Right renal cortex interstitium (tissue), 3 donors: ENCODE measurements at regions not wholly inside any gene's neighbourhood (a gene's known extent, or its start where the extent isn't known, plus 50 kb on each side); places are given as distances from the start of the nearest gene placed in this dataset.

Experiments used
- DNase-seq, 3 donors: peaks; one replicate each; pipeline ENCODE4 v3.0.0-alpha.2; 2013; ENCODE audit warnings: low read depth in 3 of 3, low spot score in 2 of 3

DNA sequence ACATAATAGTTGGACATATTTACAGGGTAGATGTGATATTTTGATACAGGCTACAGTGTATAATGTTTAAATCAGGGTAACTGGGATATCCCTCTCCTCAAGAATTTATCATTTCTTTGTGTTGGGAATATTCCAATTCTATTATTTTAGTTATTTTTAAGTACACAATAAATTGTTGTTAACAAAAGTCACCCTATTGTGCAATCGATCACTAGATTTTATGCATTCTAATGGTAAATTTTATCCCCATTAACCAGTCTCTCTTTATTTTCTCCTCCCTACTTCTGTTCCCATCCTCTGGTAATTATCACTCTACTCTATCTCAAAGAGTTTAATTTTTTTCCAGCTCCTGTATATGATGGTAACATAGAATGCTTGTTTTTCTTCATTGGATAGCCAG is 1631.9 kb upstream of the PABPC4L start:
- DNase-seq, result no peak

DNA sequence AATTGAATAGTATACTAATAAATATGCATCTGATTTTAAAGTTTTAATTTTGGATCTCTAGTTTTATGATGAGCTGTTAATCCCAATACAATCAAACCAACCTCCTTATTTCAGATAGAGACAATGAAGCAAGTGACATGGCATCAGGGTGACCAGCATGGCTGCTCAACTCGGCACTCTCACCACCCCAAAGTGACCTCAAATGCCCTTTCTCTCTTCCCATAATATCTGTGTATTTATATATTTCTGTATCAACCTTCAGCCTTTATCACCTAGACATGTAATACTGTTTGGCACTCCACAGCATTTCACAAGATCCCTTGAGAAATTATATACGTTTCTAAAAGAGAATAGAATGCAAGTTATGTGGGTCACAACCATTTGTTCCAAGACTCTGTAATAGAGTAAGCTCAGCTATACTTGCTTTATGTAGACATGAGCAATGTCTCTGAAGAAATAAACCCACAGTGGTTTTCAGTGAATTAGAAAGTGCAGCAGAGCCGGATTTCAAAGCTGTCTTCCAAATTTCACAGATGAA is 1623.2 kb upstream of the PABPC4L start:
- no peak for DNase-seq

GRCh38 chr4:135804785-135805184 is 1603.2 kb upstream of the PABPC4L start:
- no peak for DNase-seq

GRCh38 chr4:135777361-135777760 is 1575.8 kb upstream of the PABPC4L start:
- DNase-seq, result no peak

- no peak for DNase-seq
Measured at GRCh38 chr4:135775909-135776308, 1574.3 kb upstream of the PABPC4L start.

- DNase-seq, result no peak
Measured at GRCh38 chr4:135770505-135770904, 1568.9 kb upstream of the PABPC4L start.

GRCh38 chr4:135744928-135745327 is 1543.3 kb upstream of the PABPC4L start:
- DNase-seq, result no peak

GRCh38 chr4:135741583-135741982 is 1540.0 kb upstream of the PABPC4L start:
- no peak for DNase-seq

DNA sequence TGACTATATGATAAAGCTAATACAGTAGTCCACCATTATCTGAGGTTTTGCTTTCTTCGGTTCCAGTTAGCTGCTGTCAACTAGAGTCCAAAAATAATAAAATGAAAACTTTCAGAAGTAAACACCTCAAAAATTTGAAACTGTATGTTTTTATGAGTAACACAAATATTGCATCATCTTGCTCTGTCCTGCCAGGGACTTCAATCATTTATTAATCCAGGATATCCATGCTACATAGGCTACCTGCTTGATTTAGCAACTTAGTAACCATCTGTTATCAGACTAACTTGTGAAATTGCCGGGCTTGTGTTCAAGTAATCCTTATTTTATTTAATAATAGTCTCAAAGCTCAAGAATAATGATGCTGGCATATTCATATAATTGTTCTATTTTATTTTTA is 1537.8 kb upstream of the PABPC4L start:
- DNase-seq, result no peak

DNA sequence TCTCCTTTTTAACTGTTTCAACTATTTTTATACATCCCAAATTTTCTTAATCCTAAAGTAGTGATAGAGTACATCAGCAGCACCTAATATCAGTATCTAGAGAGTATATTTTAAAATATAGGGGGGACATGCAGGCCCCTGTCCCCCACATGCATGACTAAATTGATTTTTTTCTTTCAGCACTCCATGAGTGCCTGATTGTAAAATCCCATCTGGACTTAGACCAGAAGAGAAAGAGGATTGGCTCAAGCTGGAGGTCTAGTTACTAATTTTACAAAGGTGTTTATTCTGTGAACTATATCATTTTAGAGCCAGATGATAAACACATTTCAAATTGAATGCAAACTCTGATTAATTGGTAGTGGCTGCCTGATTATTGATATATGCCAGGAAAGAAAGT is 1533.9 kb upstream of the PABPC4L start:
- DNase-seq, result no peak

DNA sequence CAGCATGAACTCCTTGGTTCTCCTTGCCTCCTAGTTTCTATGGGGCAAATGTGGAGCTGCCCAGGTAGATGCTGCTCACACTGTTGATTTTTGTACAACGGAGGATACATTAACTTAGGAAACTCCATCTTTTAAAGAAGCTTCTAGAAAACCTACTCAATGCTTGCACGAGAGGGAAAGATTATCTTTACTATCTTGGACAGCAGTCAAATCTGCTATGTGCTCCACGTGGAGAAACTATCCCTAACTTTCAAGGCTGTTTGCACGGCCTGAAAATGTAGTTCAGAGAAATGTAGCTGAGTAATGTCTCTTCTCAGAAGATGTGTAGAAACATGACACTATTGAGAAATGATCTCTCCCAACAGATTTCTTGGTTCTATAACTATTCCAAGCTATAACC is 1530.9 kb upstream of the PABPC4L start:
- DNase-seq, result no peak

- no peak for DNase-seq
Measured at GRCh38 chr4:135731682-135732081, 1530.1 kb upstream of the PABPC4L start.

GRCh38 chr4:135724421-135724820 is 1522.8 kb upstream of the PABPC4L start:
- no peak for DNase-seq

GRCh38 chr4:135718019-135718418 is 1516.4 kb upstream of the PABPC4L start:
- DNase-seq, result no peak

DNA sequence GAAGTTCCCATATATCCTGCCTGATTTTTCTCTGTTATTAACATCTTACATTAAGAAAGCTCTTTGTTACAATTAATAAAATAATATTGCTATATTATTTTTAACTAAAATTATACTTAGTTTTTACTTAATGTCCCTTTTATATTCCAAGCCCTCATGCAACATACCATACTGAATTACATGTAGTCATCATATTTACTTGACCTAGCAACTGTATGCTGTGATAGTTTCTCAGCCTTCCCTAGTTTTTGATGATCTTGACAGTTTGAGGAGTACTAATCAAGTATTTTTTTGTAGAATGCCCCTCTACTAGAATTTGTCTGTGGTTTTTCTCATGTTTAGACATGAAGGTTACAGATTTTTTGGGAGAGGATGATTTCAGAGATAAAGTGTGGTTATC is 1503.8 kb upstream of the PABPC4L start:
- DNase-seq, result no peak

DNA sequence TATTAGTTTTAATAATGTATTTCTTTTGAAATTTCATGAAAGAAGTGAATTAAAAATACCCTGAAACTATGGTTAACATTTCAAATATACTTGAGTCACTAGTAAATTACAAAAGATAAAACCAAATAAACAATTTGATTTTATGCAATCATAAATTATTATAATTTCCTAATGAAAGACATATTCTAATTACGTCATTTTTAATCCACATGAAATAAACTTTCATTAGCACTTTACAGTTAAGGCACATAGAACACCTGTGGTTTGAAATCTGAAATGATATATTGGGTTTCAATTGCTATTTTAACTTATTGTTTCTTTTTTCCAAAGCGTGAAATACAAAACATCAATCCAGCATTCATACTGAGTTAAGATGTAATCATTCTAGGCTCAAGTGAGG is 1492.5 kb upstream of the PABPC4L start:
- DNase-seq, result no peak

GRCh38 chr4:135684001-135684400 is 1482.4 kb upstream of the PABPC4L start:
- no peak for DNase-seq

DNA sequence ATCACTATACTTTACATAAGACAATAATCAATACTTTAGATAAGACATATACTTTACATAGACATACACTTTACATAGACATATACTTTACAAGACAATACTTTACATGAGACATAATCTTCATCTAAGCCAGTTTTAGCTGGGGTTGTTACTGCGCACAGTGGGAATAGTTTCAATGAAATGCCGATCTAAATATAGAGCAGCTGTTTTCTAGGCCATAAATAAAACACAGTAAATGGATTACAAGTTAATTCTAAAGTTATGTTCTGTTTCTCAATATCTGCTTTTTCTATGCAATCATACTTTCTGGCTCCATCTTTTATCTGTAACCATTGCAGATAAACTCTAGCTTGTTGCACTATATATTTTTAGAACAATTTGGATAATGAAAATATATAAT is 1470.6 kb upstream of the PABPC4L start:
- DNase-seq, result no peak

DNA sequence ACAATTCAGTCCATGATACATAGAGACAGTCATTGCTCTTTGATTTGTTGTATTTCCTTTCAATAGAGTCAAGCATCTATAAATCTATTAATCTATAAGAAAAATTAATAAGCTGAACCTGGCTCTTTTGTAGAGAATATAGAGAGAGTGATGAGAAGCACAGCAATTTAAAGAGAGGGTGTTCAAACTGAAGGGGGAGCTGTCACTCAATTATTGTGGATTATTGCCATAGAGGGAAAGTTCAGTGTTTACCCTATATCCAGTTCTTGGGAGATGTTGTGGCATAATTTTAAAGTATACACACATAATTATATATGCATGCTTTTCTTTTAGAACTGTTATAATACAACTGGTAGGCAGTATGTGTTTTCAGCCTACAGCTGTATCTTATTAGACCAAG is 1469.0 kb upstream of the PABPC4L start:
- DNase-seq, result no peak
